Right atrium auricular region (tissue), 2 donors: ENCODE measurements at regions not wholly inside any gene's neighbourhood (a gene's known extent, or its start where the extent isn't known, plus 50 kb on each side); places are given as distances from the start of the nearest gene placed in this dataset.

ENCODE experiments used
- DNase-seq: peaks from one replicate; pipeline ENCODE4 v3.0.0-alpha.2; 2019; ENCODE audit warnings: low spot score
- H3K27ac ChIP-seq, 2 donors: fragments of 200-600 bp; sonication (generic); 1 replicate in 1 of 2; 2 replicates in 1 of 2; pipeline ENCODE4 v1.5.1; 2016 to 2019
- H3K27me3 ChIP-seq, 2 donors: fragments of 200-600 bp; sonication (generic); one replicate each; pipeline versions ENCODE4 v1.5.1 to v1.6.0; 2017 to 2019
- H3K36me3 ChIP-seq: fragments of 200-600 bp; sonication (generic); one replicate; pipeline ENCODE4 v1.5.1; 2016
- H3K4me1 ChIP-seq, 2 donors: fragments of 200-600 bp; sonication (generic); one replicate each; pipeline versions ENCODE4 v1.5.1 to v1.6.0; 2017 to 2019
- H3K4me3 ChIP-seq, 2 donors: fragments of 200-600 bp; sonication (generic); 1 replicate in 1 of 2; 2 replicates in 1 of 2; pipeline ENCODE4 v1.5.1; 2017 to 2019; ENCODE audit warnings: mild to moderate bottlenecking in 1 of 2, moderate library complexity in 1 of 2
- H3K9me3 ChIP-seq, 2 donors: fragments of 200-600 bp; sonication (generic); one replicate each; pipeline ENCODE4 v1.5.1; 2019
- CTCF ChIP-seq, 2 donors: fragments of 200-600 bp; sonication (generic); IDR thresholded peaks; one replicate each; pipeline ENCODE4 v1.5.1; 2019; ENCODE audit warnings: antibody characterized with exemption in 2 of 2

GRCh38 chr10:128275388-128276177 is 149.4 kb upstream of the MKI67 start:
- H3K27ac ChIP-seq: no peak overlapping the region
- TF ChIP-seq CTCF (IDR thresholded peaks at IDR 0.05): no peak
- H3K4me3 ChIP-seq: no peak overlapping the region
- DNase-seq: no peak
- no peaks in the 10 kb centered on the region for H3K9me3 ChIP-seq
- no peaks in the 10 kb centered on the region for H3K27me3 ChIP-seq
- H3K36me3 ChIP-seq: no peaks in the 10 kb centered on the region
- H3K4me1 ChIP-seq: no peaks in the 10 kb centered on the region

GRCh38 chr10:128277267-128277840 is 151.1 kb upstream of the MKI67 start:
- Histone ChIP-seq H3K36me3 (no peaks in the 10 kb centered on the region), H3K4me3 (no peak overlapping the region), H3K27me3 (no peaks in the 10 kb centered on the region), H3K4me1 (no peaks in the 10 kb centered on the region), H3K27ac (no peak overlapping the region), H3K9me3 (no peaks in the 10 kb centered on the region)
- no peak for TF ChIP-seq CTCF (IDR thresholded peaks at IDR 0.05)
- no peak for DNase-seq

- no peak for TF ChIP-seq CTCF (IDR thresholded peaks at IDR 0.05)
- Histone ChIP-seq H3K27ac (no peak overlapping the region), H3K9me3 (no peaks in the 10 kb centered on the region), H3K36me3 (no peaks in the 10 kb centered on the region), H3K4me3 (no peak overlapping the region), H3K4me1 (no peaks in the 10 kb centered on the region), H3K27me3 (no peaks in the 10 kb centered on the region)
- DNase-seq: no peak
These were observed 152.1 kb upstream of the MKI67 start for GRCh38 chr10:128278362-128278761.

- Histone ChIP-seq H3K27ac (no peak overlapping the region), H3K27me3 (no peaks in the 10 kb centered on the region), H3K9me3 (no peaks in the 10 kb centered on the region), H3K36me3 (no peaks in the 10 kb centered on the region), H3K4me1 (no peaks in the 10 kb centered on the region), H3K4me3 (no peak overlapping the region)
- no peak for TF ChIP-seq CTCF (IDR thresholded peaks at IDR 0.05)
- no peak for DNase-seq
These were observed 154.0 kb upstream of the MKI67 start for GRCh38 chr10:128280271-128280670.

GRCh38 chr10:128281343-128281742 is 155.1 kb upstream of the MKI67 start:
- DNase-seq: no peak
- Histone ChIP-seq H3K4me1 (no peaks in the 10 kb centered on the region), H3K27me3 (no peaks in the 10 kb centered on the region), H3K36me3 (no peaks in the 10 kb centered on the region), H3K4me3 (no peak overlapping the region), H3K9me3 (no peaks in the 10 kb centered on the region), H3K27ac (no peak overlapping the region)
- TF ChIP-seq CTCF (IDR thresholded peaks at IDR 0.05): no peak
